T-helper 1 cell (primary cell): ENCODE measurements at regions not wholly inside any gene's neighbourhood (a gene's known extent, or its start where the extent isn't known, plus 50 kb on each side); places are given as distances from the start of the nearest gene placed in this dataset.

Experiments
- DNase-seq, 5 donors: peaks; one replicate each; pipeline ENCODE4 v3.0.0-alpha.2; 2012 to 2020

DNA sequence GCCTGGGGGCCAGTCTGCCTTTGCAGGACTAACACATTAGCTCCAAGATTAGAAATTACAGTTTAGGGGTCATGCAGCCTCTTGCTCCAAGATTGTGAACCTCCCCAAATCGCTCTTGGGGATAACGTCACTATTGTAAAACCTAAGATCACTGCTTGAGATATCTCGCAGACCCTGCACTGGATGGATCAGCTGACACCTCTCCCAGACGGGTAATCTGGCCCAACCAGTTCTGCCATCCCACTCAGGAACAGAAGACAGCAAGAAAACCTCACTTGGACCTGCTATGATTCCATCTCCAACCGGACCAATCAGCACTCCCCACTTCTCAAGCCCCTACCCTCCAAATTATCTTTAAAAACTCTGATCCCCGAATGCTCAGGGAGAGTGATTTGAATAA is 431.2 kb downstream of the GPM6A start:
- no peak for DNase-seq

DNA sequence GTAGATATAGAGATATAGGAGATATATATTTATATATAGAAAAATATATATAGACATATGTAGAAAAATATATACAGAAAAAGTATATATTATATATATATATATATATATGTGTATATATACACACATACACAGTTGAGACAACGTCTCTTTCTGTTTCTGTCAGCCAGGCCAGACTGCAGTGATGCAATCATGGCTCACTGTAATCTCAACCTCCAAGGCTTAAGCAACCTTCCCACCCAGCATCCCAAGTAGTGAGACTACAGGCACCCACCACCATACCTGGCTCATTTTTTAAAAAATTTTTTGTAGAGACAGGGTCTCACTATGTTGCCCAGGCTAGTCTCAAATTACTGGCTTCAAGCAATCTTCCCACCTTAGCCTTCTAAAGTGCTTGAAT is 426.3 kb downstream of the GPM6A start:
- no peak for DNase-seq

DNA sequence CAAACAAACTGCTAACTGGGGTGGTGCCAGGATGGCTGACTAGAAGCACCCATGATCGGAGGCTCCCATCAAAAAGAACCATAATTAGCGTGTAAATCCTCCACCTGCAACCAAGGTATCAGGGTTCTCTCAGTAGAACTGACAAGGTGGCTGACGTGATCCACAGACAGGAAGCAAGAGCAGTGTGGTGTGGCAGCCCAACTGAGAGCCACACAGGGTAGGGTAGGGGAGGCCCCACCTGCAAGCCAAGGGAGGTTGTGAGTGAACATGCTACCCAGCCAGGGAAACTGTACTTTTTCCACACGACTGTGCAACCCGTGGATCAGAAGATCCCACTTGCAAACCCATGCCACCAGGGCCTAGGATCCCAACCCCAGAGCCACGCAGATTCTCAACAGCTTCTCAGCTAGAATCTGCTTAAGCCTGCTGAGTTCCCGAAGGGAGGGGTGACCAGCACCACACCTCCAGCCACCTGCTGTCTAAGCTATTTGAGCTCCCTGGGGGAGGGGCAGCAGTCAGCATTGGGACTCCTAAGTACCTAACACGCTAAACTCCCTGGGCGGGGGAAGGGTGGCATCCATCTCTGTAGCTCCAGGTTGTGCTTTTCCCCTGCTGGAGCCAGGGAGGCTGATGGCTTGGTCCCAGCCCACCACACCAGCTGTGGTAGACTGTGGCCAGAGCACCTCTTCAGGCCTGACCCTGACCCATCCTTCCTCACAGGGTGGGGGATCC is 425.1 kb downstream of the GPM6A start:
- DNase-seq, result no peak

DNA sequence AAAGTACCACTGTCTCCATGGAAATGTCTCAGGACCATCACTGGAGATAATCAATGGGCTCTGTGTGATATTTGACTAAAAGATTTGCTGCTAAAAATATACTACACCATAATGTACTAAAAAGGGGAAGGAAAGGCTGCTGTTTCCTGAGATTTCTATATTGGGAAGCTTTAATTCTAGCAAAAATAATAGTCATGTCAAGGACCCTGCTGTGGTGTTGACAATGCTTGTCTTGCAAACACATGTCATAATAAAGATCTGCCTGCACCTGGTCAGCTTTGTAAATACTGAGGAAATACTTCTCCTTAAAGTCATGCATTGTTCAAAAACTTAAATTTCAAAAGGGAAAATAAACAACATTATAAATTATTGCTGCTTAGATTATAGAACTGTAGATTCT is 417.9 kb downstream of the GPM6A start:
- DNase-seq, result no peak

DNA sequence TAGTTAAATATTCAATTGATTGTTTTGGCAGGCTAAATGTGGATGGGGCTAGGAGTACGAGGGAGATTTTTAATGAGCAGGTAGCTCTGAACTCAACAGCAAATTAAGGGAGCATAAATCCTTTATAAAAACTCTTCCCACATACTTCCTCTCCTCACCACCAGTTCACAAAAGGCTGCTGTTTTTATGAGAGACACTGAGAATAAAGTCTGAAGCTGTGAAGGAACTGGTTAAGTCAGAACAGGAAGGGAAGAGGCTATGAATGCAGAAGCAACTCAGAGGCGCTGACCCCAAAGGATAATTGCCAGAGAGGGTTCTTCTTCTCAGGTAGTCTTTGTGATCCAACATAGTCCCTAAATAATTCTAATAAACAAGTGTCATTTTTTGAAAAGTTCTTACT is 406.1 kb downstream of the GPM6A start:
- no peak for DNase-seq

DNA sequence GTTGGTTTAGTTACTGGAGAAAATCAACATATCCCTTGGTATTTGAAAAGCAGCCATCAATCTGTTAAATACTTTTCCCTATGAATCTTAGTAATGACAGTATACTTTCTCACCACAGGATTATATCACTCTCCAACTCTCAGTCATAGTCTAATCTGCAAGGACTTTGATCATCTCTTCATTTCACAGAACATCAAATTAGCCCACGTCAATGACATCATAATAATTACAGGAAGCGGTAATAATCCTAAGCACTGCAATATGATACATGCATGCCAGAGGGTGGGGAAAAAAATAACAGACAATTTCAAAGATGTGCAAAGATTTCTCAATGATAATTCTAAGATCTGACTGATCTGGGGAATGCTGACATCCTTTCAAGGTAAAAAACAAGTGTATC is 404.1 kb downstream of the GPM6A start:
- no peak for DNase-seq

DNA sequence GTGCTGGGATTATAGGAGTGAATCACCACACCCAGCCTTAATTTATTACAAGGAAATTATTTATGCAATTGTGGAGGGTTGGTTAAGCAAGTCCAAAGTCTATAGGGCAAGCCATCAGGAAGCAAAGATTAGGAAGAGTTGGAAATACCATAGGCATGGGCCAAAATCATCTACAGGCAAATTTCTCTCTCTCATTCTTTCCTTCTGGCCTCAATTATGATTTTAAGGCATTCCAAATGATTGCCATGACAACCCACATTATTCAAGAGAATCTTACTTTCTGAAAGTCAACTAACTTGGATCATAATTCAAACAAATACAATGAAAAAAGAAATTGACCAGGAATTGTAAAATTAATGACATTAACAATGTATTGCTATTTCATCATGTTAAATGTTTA is 400.8 kb downstream of the GPM6A start:
- DNase-seq, result no peak

DNA sequence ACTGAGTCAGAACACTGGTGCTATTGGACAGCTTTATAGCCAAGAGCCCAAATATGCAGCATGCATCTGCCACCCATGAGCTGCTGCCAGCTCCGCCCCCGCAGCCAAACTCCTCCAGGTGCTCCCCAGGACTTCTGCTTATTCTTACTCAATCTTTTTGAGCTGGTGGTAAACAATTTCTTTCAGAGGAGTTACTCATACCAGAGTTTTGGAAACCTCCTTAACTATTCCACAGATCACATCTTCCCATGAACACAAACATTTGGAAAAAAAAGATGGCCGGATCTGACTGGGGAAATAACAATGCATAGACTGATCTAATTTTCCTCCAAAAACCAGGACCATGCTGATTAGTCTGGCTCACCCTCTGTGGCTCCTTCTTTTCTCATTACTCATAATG is 399.9 kb downstream of the GPM6A start:
- DNase-seq, result no peak

DNA sequence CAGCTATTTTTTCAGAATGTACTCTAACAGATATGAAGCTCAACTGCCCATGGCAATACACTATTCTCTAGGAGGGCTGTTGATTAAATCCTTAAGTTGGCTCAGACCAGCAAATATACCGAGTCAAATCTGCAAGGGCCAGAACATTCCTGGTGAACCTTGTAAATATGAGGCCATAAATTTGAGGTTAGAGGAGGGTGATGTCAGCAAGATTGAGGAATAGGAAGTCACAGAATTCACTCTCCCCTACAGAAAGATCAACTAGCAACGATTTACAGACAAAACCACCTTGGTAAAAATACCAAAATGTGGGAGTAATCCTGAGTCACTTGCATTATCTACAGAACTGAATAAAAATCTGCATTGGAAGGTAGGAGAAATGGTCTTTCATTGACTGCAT is 399.3 kb downstream of the GPM6A start:
- DNase-seq, result no peak

DNA sequence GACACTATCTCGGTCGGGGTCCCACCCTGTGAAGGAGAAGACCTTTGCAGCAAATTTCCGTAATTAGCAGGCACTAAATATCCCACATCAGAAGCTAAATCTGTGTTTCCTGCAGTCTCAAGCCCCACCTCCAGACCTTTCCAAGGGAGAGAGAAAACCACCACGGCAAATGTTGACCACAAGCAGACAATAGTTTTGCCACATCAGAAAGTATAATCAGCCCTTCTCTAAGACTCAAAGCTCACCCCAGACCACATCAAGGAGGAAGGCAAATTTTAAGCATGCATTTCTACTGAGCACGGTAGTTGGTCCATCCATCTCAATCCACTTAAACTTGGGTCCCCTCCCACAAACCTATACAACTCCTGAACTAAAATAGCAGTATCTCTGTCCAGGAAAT is 398.5 kb downstream of the GPM6A start:
- DNase-seq, result no peak

DNA sequence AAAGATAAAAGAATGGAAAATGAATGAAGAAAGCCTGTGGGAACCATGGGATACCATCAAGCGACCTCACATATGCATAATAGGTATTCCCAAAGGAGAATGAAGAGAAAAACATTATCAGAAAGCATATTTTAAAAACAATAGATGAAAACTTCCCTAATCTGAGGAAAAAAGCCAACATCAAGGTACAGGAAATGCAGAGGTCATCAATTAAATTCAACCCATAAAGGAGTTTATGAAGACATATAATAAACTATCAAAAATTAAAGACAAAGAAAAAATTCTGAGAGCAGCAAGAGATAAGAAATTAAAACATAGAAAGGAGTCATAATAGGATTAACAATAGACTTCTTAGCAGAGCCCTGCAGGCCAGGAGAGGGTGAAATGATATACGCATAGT is 397.5 kb downstream of the GPM6A start:
- no peak for DNase-seq

DNA sequence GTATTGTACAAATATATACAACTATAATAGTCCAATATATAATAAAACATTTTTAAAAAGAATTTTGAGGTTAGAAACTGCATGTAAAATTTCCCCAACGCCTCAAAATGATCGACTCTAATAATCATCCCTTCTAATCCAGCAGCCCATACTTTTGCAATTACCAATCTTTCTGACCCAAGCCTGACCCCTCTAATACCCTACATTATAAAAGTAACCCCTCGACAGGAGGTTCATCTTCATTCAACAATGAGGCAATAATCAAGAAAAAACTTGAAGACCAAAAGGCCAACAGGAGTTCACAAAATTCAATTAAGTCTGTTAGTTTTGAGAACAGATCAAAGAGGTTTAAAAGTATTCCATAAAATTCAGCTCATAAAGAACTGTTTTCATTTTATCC is 393.5 kb downstream of the GPM6A start:
- DNase-seq, result no peak

DNA sequence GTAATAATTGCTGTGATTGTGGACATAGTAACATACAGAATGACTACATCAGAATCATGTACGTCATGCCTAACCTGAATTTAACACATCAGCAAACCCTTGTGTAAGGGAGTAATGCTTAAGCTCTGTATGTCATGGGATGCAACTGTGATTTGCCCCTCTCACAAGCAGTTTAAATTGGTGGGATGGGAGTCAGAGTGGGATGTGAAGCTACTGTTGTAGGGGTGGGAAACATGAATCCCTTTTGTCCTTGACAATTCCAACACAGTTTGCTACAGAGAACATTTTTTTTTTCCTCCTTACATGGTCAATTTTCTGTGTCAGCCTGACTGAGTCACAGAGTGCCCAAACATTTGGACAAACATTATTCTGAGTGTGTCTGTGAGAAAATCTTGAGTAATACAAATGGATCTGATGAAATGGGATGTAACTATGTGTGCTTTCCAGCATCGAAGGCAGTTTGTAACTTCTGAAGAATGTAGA is 392.8 kb downstream of the GPM6A start:
- no peak for DNase-seq

DNA sequence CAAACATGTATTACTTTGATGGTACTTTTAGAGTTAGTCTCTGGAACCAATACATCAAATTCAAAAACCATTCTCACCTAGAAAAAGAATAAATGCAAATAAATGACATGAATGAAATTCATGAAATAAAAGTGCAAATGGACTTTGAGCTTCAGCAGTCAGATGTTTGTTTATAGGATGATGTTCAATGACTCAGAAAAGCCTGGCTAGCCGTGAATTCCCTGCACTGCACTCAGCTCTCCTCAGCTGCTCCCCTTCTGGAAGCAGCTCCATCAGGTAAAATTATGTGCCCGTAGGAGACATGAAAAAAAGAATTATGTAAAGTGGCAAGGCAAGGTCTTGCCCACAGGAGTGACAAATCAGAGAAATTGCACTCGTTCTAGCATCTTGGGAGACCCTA is 390.6 kb downstream of the GPM6A start:
- no peak for DNase-seq

DNA sequence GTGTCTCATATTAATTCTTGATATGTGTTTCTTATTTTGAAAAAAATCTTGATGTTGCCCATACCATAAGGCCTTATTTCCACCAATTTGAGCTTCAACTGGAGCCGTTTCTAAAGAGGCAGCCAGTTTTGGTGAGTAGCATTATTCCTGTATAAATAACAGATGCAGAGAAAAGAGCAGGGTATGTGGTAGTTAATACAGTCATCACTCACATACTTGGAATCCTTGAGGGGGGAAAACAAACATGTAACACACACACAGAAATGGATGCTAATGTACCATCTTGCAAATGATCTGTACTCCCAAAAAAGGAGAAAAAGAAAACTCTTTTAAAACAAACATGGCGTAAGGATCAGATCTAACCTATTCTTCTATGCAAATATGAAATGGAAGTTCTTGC is 389.7 kb downstream of the GPM6A start:
- no peak for DNase-seq

DNA sequence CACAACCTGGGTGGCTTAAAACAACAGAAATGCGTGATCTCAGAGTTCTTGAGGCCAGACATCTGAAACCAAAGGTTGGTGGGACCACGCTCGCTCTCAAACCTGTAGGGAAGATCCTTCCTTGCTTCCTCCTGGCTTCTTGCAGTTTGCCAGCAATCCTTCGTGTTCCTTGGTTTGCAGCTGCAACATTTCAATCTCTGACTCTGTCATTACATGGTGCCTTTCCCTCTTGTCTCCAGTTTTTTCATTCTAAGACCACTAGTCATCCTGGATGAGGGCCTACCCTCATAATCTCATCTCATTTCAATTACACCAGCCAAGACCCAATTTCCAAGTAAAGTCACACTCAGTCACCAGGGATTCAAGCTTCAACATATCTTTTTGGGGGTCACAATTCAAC is 388.0 kb downstream of the GPM6A start:
- DNase-seq, result no peak

DNA sequence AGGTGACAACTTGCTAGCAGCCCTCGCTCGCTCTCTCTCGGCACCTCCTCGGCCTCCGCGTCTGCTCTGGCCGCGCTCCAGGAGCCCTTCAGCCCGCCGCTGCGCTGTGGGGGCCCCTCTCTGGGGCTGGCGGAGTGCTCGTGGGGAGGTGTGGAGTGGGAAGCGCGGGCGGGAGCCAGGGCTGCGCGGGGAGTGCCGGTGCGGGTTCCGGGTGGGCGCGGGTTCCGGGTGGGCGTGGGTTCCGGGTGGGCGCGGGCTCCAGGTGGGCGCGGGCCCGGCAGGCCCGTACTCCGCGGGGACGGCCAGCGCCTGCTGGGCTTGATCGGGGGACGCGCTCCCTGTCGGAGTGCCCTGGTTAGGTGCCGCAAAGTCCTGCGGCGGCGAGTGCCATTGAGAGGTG is 384.3 kb downstream of the GPM6A start:
- DNase-seq, result no peak

DNA sequence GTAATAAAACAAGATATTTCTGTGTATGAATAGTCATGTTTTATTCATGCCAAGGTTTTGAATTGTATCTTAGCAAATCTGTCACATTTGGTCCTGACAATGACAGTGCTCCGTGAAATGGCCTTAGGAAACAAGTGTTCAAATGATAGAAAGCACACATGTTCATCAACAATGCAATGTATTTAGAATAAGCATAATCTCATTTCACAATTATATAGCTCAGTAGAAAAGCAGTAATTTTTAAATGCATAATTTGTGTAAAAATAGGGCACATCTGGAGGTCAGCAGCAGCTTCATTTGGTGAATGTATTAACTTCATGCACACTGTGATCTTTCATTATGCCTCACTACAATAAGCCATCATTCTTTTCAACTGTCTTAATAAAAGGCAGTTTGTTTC is 380.4 kb downstream of the GPM6A start:
- no peak for DNase-seq

DNA sequence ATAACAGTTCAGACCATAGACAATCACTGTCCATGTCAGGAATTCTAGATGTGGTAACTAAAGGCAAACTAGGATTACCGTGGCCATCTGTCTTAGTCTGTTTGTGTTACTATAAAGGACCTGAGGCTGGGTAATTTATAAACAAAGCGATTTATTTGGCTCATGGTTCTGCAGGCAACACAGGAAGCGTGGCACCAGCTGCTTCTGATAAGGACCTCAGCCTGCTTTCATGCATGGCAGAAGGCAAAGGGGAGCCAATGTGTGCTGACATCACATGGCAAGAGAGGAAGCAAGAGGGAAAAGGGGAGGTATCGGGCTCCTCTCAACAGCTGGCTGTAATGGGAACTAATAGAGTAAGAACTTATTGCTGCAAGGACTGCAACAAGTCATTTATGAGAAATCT is 376.7 kb downstream of the GPM6A start:
- peak in 1 of 5 donors; percentile 1 for DNase-seq

DNA sequence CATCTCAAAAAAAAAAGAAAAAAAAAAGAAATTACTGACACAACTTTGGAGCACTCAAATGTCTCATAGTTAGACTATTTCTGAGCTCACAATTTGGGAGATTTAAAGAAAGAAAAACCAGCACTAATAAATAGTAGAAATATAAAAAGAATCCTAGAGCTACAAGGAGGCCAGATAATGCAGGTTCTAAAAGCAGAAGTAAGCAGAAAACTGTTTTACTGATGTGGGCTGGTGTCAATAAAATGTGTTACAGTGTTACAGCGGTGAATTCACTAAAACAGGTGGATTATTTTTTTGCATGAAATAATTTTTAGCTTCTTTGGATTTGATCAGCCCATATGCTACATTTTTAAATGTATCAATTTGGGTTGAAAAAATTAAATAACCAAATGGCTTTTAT is 375.9 kb downstream of the GPM6A start:
- no peak for DNase-seq

DNA sequence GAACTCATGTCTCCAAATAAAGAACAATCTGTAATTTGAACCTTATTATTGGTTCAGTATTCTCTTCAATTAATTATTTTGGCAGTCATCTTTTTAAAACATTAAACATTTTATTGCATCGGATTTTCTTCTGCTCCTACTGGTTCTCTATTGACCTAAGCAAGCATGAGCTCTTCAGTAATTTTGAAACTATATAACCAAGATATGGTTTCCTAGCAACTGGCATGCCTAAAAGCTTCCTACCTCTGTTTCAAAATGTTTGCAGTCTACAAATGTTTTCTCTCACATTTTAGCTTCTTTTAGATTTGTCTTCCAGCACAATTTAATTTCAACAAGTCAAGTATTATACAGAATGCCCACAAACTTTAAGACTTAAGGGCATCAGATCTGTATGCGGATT is 371.3 kb downstream of the GPM6A start:
- no peak for DNase-seq

DNA sequence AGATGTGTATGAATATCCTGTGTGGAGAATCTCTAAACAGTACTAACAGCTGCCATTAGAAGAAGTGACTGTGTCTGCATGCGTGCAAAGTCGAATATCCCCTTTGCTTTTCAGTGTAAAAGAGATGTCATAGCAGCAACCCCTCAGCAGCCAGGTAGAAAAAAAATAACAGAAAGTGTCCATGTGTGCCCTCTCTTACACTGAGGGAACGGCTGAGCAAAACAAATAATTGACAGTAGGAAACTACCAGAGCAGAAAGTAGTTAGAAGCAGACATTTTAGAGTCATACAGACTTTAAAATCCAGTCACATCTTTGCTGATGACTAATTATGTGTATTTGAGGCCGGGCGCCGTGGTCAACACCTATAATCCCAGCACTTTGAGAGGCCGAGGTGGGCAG is 370.8 kb downstream of the GPM6A start:
- DNase-seq, result no peak

DNA sequence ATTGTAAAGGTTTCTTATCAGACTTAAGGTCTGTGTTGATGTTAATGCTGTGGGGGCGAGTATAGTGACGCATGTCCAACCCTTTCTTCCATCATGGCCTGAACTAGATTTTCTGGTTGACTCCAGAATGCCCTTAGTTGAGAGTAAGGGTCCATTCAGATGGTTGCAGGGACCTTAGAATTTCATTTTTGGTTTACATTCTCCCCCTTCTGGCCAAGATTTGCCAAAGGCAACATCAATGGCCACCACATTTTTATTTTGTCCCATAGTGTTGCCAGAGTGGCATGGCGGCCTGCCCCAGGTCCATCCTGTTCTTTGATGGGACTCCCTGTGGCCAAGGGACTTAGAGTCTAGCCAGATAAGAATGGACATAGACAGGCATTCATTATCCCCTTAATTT is 368.5 kb downstream of the GPM6A start:
- no peak for DNase-seq

DNA sequence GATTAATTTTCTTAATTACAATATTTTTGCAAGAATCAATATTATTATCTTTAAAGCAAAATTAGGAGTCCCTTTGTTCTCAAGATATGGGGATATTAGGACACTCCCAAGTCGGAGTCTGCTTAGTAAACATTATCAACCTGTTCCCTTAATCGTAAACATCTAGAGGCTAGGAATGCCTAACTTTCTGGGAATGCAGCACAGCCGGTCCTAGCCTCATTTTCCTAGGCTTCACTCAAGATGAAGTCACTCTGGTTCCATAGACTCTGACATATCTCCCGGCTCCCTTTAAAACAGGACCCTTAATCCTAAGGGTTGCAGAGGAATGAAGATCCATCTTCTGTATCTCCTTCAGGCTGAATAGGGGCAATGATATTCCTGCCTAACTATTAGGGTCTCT is 367.6 kb downstream of the GPM6A start:
- DNase-seq, result no peak

DNA sequence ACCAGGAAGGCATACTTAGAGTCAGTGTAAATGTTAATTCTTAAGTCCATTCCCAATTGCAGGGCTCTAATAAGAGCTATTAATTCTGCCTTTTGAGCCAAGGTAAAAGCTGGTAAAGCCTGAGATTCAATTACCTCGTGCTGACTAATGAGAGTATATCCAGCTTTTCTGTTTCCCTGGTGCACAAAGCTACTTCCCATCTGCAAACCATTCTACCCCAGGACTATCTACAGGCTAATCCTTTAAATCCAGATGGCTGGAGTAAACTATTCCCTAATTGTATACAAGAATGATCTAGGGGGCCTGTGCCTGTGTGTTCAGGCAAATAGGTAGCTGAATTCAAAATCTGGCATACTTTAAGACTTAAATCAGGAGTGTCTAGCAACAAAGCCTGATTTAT is 365.0 kb downstream of the GPM6A start:
- DNase-seq, result no peak
